ENCODE measurements at regions not wholly inside any gene's neighbourhood (a gene's known extent, or its start where the extent isn't known, plus 50 kb on each side); places are given as distances from the start of the nearest gene placed in this dataset.

DNA sequence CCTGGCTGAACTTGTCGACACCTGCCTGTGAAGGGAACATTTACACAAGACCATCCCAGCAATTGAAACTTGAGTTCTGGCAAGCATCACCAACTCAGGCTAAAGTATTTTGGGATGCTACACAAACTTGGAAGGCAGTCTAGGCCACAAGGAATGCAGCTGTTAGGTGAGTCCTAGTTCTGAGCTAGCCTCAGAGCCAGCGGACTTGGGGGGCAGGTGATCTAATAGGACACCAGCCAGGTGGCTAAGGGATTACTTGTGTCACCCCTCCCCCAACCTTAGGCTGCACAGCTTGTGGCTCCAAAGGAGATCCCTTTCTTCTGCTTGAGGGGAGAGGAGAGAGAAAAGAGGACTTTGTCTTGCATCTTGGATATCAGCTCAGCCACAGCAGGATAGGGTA lies 62.3 kb upstream of the DKK2 start:
- H3K4me3 ChIP-seq (ENCODE audit: low read depth, low read length) = no peak overlapping the region
- TF ChIP-seq, protein P1, sequence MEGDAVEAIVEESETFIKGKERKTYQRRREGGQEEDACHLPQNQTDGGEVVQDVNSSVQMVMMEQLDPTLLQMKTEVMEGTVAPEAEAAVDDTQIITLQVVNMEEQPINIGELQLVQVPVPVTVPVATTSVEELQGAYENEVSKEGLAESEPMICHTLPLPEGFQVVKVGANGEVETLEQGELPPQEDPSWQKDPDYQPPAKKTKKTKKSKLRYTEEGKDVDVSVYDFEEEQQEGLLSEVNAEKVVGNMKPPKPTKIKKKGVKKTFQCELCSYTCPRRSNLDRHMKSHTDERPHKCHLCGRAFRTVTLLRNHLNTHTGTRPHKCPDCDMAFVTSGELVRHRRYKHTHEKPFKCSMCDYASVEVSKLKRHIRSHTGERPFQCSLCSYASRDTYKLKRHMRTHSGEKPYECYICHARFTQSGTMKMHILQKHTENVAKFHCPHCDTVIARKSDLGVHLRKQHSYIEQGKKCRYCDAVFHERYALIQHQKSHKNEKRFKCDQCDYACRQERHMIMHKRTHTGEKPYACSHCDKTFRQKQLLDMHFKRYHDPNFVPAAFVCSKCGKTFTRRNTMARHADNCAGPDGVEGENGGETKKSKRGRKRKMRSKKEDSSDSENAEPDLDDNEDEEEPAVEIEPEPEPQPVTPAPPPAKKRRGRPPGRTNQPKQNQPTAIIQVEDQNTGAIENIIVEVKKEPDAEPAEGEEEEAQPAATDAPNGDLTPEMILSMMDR (conservative IDR thresholded peaks at IDR 0.05; ENCODE audit: low read depth, low read length) = no peak
- no peak for DNase-seq (ENCODE audit: low read depth)

DNA sequence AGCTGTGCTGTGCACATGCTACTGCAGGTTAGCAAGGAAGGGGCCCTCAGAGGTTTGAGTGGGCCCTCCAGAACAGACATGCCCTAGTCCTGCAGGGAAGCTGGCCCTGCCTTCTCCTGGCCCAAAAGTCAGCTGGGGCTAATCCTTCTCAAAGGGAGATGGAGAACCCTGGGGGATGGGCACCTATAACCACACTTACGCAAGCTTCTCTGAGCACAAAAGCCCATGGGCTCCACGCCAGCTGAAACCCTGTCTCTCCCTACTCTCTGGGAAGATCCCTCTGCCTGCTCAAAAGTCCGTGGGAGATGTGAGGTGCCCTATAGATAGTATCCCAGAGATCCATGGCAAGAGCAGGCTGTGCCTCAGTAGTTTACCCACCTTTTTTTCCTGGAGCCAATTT lies 58.9 kb upstream of the DKK2 start:
- peak; percentile 12 for DNase-seq (ENCODE audit: low read depth)
- H3K4me3 ChIP-seq (ENCODE audit: low read depth, low read length) = no peak overlapping the region
- TF ChIP-seq, protein P1 (conservative IDR thresholded peaks at IDR 0.05; ENCODE audit: low read depth, low read length) = no peak

DNA sequence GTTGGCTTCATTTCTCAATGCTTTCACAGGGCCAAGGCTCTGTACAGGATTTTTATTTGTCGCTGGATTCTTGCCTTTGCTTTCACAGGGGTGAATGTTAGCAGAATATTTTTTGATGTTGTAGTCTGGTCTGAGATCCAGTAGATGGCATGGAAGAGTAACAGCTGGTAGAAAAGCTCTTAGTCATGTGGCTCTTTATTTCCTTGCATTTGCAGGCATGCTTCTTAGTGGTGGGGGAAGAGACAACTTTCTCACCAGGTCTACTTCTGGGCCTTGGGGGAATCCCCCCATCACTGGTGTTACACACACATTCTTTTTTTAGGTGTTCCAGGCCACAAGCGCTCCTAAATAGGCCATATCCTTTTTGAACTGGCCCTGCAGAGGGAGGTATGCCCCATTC lies 58.2 kb upstream of the DKK2 start:
- TF ChIP-seq, protein P1 (conservative IDR thresholded peaks at IDR 0.05; ENCODE audit: low read depth, low read length) = peak; percentile 72
- DNase-seq (ENCODE audit: low read depth) = peak; percentile 83
- H3K4me3 ChIP-seq (ENCODE audit: low read depth, low read length) = no peak overlapping the region

All from choroid plexus epithelial cell (primary cell).